IMR-90 (cell line): ENCODE measurements at regions not wholly inside any gene's neighbourhood (a gene's known extent, or its start where the extent isn't known, plus 50 kb on each side); places are given as distances from the start of the nearest gene placed in this dataset.

Experiments used
- ATAC-seq: fragments of 200-7000 bp; cut with Tn5 transposase; 2 replicates; pipeline ENCODE4 v1.9.1; 2020; ENCODE audit warnings: low read depth, mild to moderate bottlenecking, moderate library complexity
- BruUV-seq: library from RNA; stranded (reverse); fragments of 400-500 nt; replicated peaks from 2 replicates; lab custom pipeline; 2021; lab: Mats Ljungman, UMichigan
- CTCF ChIA-PET: fragments of 300-600 bp; formaldehyde crosslinking; extraction: SDS; loops from one replicate; lab custom pipeline; 2021; ENCODE audit warnings: antibody characterized with exemption; lab: Yijun Ruan, JAX
- POLR2A ChIA-PET: fragments of 300-600 bp; sonication (Branson Sonifier 250); formaldehyde crosslinking; loops from one replicate; lab custom pipeline; 2022; ENCODE audit warnings: antibody characterized with exemption; ENCODE audit not compliant: unreplicated experiment; lab: Charles Lee
- DNase-seq: peaks from one replicate; pipeline ENCODE4 v3.0.0; 2013
- H2AFZ ChIP-seq: replicated peaks from 2 replicates; pipeline ENCODE3; 2013; ENCODE audit warnings: low read length, mild to moderate bottlenecking; ENCODE audit not compliant: poor library complexity
- H2AK5ac ChIP-seq: 2 replicates; pipeline ENCODE4 v1.6.1; 2013; ENCODE audit warnings: low read depth, low read length, inconsistent platforms
- H2AK9ac ChIP-seq: replicated peaks from 2 replicates; pipeline ENCODE3; 2013; ENCODE audit warnings: mild to moderate bottlenecking, low read depth, low read length, moderate library complexity; ENCODE audit not compliant: poor library complexity
- H2BK120ac ChIP-seq: 2 replicates; pipeline ENCODE4 v1.6.1; 2013; ENCODE audit warnings: low read depth, low read length, inconsistent platforms
- H2BK15ac ChIP-seq: 3 replicates; pipeline ENCODE4 v1.6.1; 2013; ENCODE audit warnings: low read depth, low read length, inconsistent platforms
- H2BK20ac ChIP-seq: 2 replicates; pipeline ENCODE4 v1.6.1; 2013; ENCODE audit warnings: low read depth, mild to moderate bottlenecking, inconsistent platforms, low read length, moderate library complexity
- H2BK5ac ChIP-seq: 2 replicates; pipeline ENCODE4 v1.6.1; 2013; ENCODE audit warnings: mild to moderate bottlenecking, low read depth, low read length, inconsistent platforms; ENCODE audit not compliant: poor library complexity, severe bottlenecking
- H3K14ac ChIP-seq: replicated peaks from 2 replicates; pipeline ENCODE4 v1.6.1; 2013; ENCODE audit warnings: low read depth, low read length, inconsistent platforms
- H3K18ac ChIP-seq: 2 replicates; pipeline ENCODE4 v1.6.1; 2013; ENCODE audit warnings: low read depth, low read length, control low read depth
- H3K23ac ChIP-seq: 2 replicates; pipeline ENCODE4 v1.6.1; 2013; ENCODE audit warnings: low read depth, low read length, inconsistent platforms
- H3K27ac ChIP-seq: 2 replicates; pipeline ENCODE4 v1.5.1; 2013; ENCODE audit warnings: mild to moderate bottlenecking, control low read depth, low read length; ENCODE audit not compliant: insufficient read depth
- H3K27me3 ChIP-seq: 2 replicates; pipeline ENCODE4 v1.6.1; 2013; ENCODE audit warnings: low read length; ENCODE audit not compliant: control insufficient read depth, insufficient read depth
- H3K36me3 ChIP-seq: 2 replicates; pipeline ENCODE4 v1.6.1; 2013; ENCODE audit warnings: low read length, mixed read lengths; ENCODE audit not compliant: control insufficient read depth, insufficient read depth
- H3K4ac ChIP-seq: 2 replicates; pipeline ENCODE4 v1.6.1; 2013; ENCODE audit warnings: low read depth, low read length, inconsistent platforms
- H3K4me1 ChIP-seq: 2 replicates; pipeline ENCODE4 v1.6.1; 2013; ENCODE audit warnings: low read length, mixed read lengths; ENCODE audit not compliant: control insufficient read depth, insufficient read depth
- H3K4me2 ChIP-seq: 2 replicates; pipeline ENCODE4 v1.6.1; 2013; ENCODE audit warnings: low read depth, mild to moderate bottlenecking, control low read depth, low read length, moderate library complexity
- H3K4me3 ChIP-seq: 2 replicates; pipeline ENCODE4 v1.5.1; 2013; ENCODE audit warnings: low read depth, mild to moderate bottlenecking, control low read depth, low read length, moderate library complexity; ENCODE audit not compliant: insufficient read depth
- H3K56ac ChIP-seq: 2 replicates; pipeline ENCODE4 v1.6.1; 2013; ENCODE audit warnings: low read length, inconsistent platforms; ENCODE audit not compliant: insufficient read depth; ENCODE audit errors: extremely low read depth
- H3K79me1 ChIP-seq, 2 experiments: 2 replicates each; pipeline ENCODE4 v1.6.1; 2013; ENCODE audit warnings: low read length in 2 of 2, inconsistent platforms in 1 of 2, low read depth in 1 of 2
- H3K9ac ChIP-seq: 2 replicates; pipeline ENCODE4 v1.6.1; 2013; ENCODE audit warnings: low read depth, low read length, control low read depth
- H3K9me1 ChIP-seq: 2 replicates; pipeline ENCODE4 v1.6.1; 2013; ENCODE audit warnings: low read length, inconsistent platforms; ENCODE audit not compliant: insufficient read depth
- H3K9me3 ChIP-seq: 2 replicates; pipeline ENCODE4 v1.6.1; 2013; ENCODE audit warnings: low read length; ENCODE audit not compliant: control insufficient read depth, insufficient read depth
- H4K20me1 ChIP-seq: 2 replicates; pipeline ENCODE4 v1.6.1; 2013; ENCODE audit warnings: low read length, inconsistent platforms; ENCODE audit not compliant: insufficient read depth
- H4K5ac ChIP-seq: 2 replicates; pipeline ENCODE4 v1.6.1; 2013; ENCODE audit warnings: mild to moderate bottlenecking, low read depth, low read length, control low read depth
- H4K8ac ChIP-seq, 2 experiments: 2 replicates each; pipeline ENCODE4 v1.6.1; 2013; ENCODE audit warnings: low read depth in 2 of 2, low read length in 2 of 2, control low read depth in 1 of 2, inconsistent platforms in 1 of 2
- H4K91ac ChIP-seq: 2 replicates; pipeline ENCODE4 v1.6.1; 2013; ENCODE audit warnings: low read depth, low read length, inconsistent platforms; ENCODE audit not compliant: insufficient read depth
- BHLHE40 ChIP-seq: fragments of 150-350 bp; IDR thresholded peaks from 2 replicates; pipeline ENCODE4 v1.6.1; 2016; ENCODE audit warnings: mild to moderate bottlenecking, low read depth, low read length
- CEBPB ChIP-seq: IDR thresholded peaks from 2 replicates; pipeline ENCODE4 v1.6.1; 2012; ENCODE audit warnings: low read depth, low read length, improper control_type of control experiment
- ELK1 ChIP-seq: fragments of 150-350 bp; IDR thresholded peaks from 2 replicates; pipeline ENCODE4 v1.6.1; 2016; ENCODE audit warnings: low read depth, mild to moderate bottlenecking, low read length, moderate library complexity, borderline replicate concordance
- FOS ChIP-seq: fragments of 150-350 bp; IDR thresholded peaks from 2 replicates; pipeline ENCODE4 v1.6.1; 2016; ENCODE audit warnings: low read depth, low read length
- MAZ ChIP-seq: IDR thresholded peaks from 2 replicates; pipeline ENCODE4 v1.6.1; 2012; ENCODE audit warnings: low read depth, mild to moderate bottlenecking, low read length, improper control_type of control experiment, moderate library complexity, borderline replicate concordance
- MXI1 ChIP-seq: IDR thresholded peaks from 2 replicates; pipeline ENCODE4 v1.6.1; 2012; ENCODE audit warnings: low read depth, mild to moderate bottlenecking, low read length, moderate library complexity, borderline replicate concordance
- NFE2L2 ChIP-seq: fragments of 150-350 bp; IDR thresholded peaks from 2 replicates; pipeline ENCODE4 v1.6.1; 2016; ENCODE audit warnings: low read depth, mild to moderate bottlenecking, low read length
- RAD21 ChIP-seq: IDR thresholded peaks from 2 replicates; pipeline ENCODE4 v1.6.1; 2012; ENCODE audit warnings: low read length, improper control_type of control experiment
- RCOR1 ChIP-seq: IDR thresholded peaks from 2 replicates; pipeline ENCODE4 v1.6.1; 2012; ENCODE audit warnings: mild to moderate bottlenecking, low read length, improper control_type of control experiment; ENCODE audit not compliant: insufficient replicate concordance
- RFX5 ChIP-seq: IDR thresholded peaks from 2 replicates; pipeline ENCODE4 v1.8.0; 2012; ENCODE audit warnings: low read depth, mild to moderate bottlenecking, low read length, moderate library complexity
- SMC3 ChIP-seq: fragments of 150-350 bp; IDR thresholded peaks from 2 replicates; pipeline ENCODE4 v1.6.1; 2016; ENCODE audit warnings: low read depth, mild to moderate bottlenecking, antibody characterized with exemption, low read length, moderate library complexity
- USF2 ChIP-seq: fragments of 150-350 bp; IDR thresholded peaks from 2 replicates; pipeline ENCODE4 v1.6.1; 2017; ENCODE audit warnings: mild to moderate bottlenecking, antibody characterized with exemption, low read length, low read depth
- WGBS, 2 experiments: methylation state at CpG; one replicate each; pipeline versions ENCODE4 v1.1.5 to v1.1.7; 2013; ENCODE audit warnings: missing lambda C conversion rate in 2 of 2; ENCODE audit not compliant: insufficient read length in 1 of 2; ENCODE audit errors: extremely low coverage in 2 of 2; 5-methylcytosine and 5-hydroxymethylcytosine counted together
- dilution Hi-C: fragments of 300-500 bp; cut with HindIII; formaldehyde crosslinking; loops from one replicate; pipeline ENCODE4 v1.14.3; 2018; ENCODE audit warnings: low sequenced_read_pairs; ENCODE audit not compliant: unreplicated experiment
- in situ Hi-C: fragments of 300-500 bp; cut with MboI; formaldehyde crosslinking; loops from 3 replicates; pipeline ENCODE4 v1.14.3; 2019; ENCODE audit warnings: low sequenced_read_pairs, inconsistent platforms, mixed read lengths
- intact Hi-C: fragments of 100-400 bp; cut with micrococcal nuclease; formaldehyde crosslinking; loops from 2 replicates; pipeline ENCODE4 v1.10.0; 2022

GRCh38 chr3:99479768-99480167 is 158.6 kb upstream of the COL8A1 start:
- Histone ChIP-seq H3K9me1 (no peaks in the 10 kb centered on the region), H3K4me1 (no peaks in the 10 kb centered on the region), H2AFZ (no peak overlapping the region), H3K4me2 (no peak overlapping the region), H3K18ac (peak overlapping the region; percentile 8; the same call in 1 of the 2 replicates), H4K91ac (no peak overlapping the region), H3K27me3 (no peaks in the 10 kb centered on the region), H2BK15ac (no peak overlapping the region), H3K9me3 (no peaks in the 10 kb centered on the region; the same call in 1 of the 2 replicates), H3K23ac (no peak overlapping the region), H4K20me1 (no peaks in the 10 kb centered on the region), H3K79me1 (no peaks in the 10 kb centered on the region), H3K4me3 (no peak overlapping the region), H3K27ac (no peak overlapping the region), H3K9ac (no peak overlapping the region), H2BK20ac (no peak overlapping the region), H3K56ac (no peak overlapping the region), H3K36me3 (no peaks in the 10 kb centered on the region), H3K4ac (no peak overlapping the region), H2AK5ac (no peak overlapping the region), H2BK5ac (no peak overlapping the region), H4K5ac (no peak overlapping the region), H2BK120ac (no peak overlapping the region), H3K14ac (no peak overlapping the region), H4K8ac (no peak overlapping the region), H2AK9ac (no peak overlapping the region)
- CTCF ChIA-PET, result no interaction called here
- peak; percentile 37; the same call in 1 of the 2 replicates for ATAC-seq
- no TSS peak for BruUV-seq
- TF ChIP-seq BHLHE40, result no peak
- no peak for TF ChIP-seq SMC3
- TF ChIP-seq CEBPB, result no peak
- TF ChIP-seq RCOR1, result no peak
- TF ChIP-seq ELK1, result no peak
- no peak for TF ChIP-seq RFX5
- TF ChIP-seq NFE2L2, result no peak
- no peak for TF ChIP-seq MAZ
- no peak for TF ChIP-seq USF2
- no peak for TF ChIP-seq MXI1
- TF ChIP-seq FOS, result no peak
- TF ChIP-seq RAD21, result no peak
- dilution Hi-C loops (no loop called here), intact Hi-C loops (no loop called here), in situ Hi-C loops (no loop called here)
- DNase-seq, result no peak
- POLR2A ChIA-PET, result no interaction called here
- no CpG with 5 or more reads among the region's 2 CpGs for WGBS, 2 experiments
